HG03064 (cell line): ENCODE measurements at regions not wholly inside any gene's neighbourhood (a gene's known extent, or its start where the extent isn't known, plus 50 kb on each side); places are given as distances from the start of the nearest gene placed in this dataset.

Source experiments
- ATAC-seq: cut with Tn5 transposase; IDR thresholded peaks from one replicate; pipeline ENCODE4 v1.9.1; 2021; ENCODE audit warnings: low read depth; ENCODE audit not compliant: unreplicated experiment

- no peak for ATAC-seq
These were observed 141.9 kb upstream of the LGALSL start for GRCh38 chr2:64311948-64312621.

DNA sequence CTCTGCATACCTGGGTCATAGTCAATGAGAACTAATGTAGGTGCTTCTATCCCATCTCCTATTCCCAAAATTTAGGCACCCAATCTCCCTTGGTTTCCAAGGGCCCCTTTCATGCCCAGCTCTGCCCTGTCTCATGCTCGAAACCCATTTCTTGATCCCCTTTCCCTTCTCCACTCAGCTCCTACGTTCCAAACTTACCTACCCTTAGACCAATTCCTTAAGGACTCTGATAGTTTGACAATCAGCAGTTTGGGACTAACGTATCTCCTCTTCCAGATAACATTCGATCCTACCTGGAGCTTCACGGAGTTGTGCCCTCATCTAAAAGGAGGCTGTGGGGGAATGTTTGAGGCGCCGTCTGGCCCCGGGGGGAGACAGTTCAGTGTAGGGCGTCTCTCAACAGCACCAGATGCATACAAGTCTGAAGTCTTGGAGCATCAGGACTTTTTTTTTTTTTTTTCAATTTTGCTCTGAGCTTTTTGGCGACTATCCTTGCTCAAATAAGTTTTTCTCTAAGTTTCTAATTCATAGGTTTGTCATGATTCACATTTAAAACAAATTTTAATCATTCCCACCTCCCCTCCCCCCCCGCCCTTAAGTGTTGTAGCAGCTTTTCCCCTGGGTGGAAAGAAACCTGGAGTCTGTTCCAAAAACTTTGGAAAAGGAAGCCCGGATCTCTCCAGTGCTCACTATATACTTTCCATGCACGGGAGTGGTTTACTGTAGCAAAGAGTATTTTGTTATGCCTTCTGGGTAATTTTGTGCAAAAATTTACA lies 141.2 kb upstream of the LGALSL start:
- no peak for ATAC-seq

- no peak for ATAC-seq
These were observed 140.6 kb upstream of the LGALSL start for GRCh38 chr2:64313398-64313723.

DNA sequence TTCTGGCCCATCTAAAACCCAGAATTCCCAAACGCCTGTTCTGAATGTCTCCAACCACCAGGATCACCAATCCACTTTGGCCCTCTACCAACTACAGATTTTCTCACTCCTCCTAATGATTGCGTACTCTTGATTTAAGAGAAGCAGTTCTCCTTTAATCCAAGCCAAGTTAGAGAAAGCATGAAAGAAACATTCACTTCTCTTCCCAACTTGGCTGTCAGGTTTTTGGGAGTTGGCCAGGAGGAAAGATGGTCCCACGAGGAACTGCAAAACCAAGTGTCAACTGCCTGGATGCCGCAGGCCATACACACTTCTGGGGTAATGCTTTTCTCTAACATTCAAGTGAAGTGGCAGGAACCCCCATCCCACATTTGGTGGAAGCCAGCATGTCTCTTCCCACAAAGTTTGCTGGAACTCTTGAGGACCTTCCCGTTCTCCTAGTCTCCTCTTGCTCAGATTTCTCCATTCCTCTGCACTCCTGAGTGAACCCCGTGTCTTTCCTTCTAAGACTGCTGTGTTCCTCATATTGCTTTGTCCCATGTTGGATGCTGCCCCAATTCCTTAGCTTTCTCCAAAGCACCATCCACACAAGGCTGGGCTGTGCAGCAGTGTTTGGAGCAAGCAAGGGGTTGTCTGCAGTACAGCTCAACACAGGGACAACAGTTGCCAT lies 138.5 kb upstream of the LGALSL start:
- no peak for ATAC-seq

DNA sequence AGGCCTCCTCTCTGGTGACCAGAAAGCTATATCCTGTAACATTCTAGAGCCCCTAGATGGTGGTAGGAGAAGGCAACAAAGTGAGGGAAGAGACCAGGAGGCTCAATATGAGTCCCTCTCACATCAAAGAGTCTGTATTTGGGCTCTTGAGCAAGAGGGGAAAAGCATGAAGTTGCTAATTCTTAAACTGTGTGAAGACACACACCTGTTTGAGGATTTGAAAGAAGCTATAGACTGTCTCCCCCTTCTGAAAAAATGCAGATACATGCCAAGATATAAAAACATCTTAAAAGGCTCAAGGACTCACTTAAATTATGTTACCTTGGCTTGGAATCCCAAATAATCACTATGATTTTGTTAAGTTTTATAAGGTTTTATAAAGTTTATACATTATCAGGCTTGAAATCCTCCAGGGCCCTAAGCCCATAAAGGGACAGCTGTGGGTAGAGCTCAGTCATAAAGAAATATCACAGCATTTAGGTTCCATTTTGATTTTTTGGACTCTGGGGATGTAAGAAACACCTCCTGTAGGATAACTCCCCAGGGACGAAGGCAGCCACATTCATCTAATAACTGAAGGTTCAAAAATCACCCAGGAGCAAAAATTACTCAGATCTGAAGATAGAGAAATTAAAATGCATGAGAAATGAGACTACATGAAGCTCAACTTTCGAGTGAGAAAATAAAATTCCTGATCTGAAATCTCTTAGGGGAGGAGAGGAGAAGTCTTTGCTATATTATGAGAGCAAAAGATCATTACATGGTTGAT lies 136.1 kb upstream of the LGALSL start:
- ATAC-seq = no peak

DNA sequence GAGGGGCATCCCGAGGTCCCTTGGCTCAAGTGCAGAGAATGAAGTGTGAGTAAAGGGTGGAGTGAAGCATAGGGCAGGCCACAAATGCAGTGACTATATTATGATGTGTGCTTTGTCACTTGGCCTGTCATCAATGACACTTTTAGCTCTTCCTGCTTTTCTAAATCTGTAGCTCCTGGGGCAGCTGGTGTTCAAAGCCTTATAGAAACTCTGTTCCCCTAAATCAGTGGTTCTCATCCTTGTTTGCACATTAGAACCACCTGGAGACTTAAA lies 135.6 kb upstream of the LGALSL start:
- no peak for ATAC-seq

DNA sequence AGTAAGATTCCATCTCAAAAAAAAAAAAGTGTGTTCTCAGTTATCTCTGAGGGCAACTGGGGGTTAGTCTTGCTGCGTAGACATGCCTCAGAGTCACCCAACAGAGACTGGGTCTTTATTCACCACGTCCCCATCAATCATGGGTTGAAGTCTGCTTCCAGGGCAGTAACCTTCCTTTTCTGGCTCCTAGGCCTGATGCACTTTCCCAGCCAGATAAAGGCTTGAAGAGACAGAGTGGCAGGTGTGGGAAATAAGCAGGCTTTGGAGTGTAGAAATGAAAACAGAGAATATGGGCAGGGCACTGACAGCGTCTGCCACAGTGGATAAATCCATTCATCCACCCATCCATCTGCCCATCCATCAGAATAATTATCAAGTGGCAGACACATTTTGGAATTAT lies 134.1 kb upstream of the LGALSL start:
- ATAC-seq = no peak

- no peak for ATAC-seq
These were observed 131.5 kb upstream of the LGALSL start for GRCh38 chr2:64322433-64322832.

GRCh38 chr2:64323197-64323596 lies 130.8 kb upstream of the LGALSL start:
- ATAC-seq = no peak

DNA sequence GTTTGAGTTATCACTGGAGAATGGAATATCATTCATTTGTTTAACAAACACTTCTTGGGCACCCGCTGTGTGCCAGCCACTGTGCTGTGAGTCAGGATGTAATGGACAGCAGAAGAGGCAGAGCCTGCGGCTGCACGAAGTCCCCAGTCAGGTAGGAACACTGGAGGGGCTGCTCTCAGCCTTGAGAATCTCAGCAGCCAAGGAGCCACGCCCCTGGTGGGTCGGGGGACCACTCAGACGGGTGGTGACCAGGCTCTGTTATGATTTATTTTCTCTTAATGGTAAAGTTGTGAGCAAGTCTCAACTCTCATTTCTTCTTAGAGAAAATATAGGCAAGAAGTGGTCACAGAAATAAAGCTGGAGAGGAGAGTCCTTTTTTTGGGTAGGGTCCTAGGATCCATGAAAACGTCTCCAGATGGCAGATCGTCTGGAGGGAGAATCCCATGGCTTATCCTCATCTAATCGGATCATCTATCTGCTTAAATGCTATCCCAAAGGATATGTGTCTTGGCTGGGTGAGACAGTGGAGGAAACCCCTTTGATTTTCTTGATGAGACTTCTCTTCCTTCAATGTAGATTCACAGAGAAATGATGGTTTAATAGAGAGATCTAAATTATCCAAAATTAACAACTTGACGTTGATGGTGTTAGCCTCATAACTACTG lies 129.1 kb upstream of the LGALSL start:
- no peak for ATAC-seq

DNA sequence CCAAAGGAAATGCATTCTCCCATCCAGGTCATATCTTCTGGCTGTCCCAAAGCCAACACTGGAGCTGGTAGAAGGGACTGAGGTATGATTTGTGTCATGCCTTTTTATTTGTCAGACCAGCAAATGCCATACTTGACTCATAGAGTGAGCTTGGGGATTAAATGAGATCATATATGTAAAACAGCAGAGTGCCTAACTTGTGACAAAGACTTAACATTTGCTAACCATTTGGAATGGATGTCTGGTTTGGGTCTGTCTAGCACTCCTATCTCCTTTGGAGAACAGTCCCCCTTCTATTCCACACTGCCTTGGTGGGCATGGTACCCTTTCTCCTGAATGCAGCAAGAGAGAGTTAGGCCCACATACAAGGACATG lies 128.5 kb upstream of the LGALSL start:
- no peak for ATAC-seq

DNA sequence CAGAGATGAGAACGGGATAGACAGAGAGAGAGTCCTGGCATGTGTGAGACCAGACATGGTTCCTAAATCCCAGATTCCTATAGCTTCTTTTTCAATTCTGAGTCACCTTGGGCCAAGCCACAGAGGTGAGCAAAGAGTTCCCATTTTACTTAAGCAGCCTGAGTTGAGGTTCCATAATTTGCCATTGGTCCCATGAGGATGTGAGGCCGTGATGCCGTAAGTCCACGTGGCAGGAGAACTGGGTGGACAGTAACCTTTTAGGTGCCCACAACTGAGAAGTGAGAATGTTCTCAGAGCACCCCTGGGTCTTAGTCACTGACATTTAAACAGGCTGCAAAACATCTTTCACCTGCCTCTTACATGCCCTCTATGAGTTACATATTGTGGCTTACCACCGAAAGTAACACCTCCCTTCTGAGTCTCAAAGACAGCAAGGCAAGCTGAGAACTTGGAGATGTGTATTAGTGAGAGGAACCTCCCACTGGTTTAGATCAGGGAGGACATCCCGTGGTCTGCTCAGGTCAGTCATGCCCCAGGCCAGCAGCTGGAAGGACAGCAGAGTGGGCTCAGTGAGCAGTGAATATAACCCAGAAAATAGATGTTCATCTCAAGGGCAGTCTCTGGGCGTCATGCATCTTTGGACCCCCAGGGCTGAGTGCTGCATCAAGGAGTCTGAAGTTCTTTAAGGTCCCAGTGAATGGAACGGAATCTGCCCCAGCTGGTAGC lies 127.9 kb upstream of the LGALSL start:
- peak; percentile 87 for ATAC-seq

GRCh38 chr2:64326578-64327050 lies 127.3 kb upstream of the LGALSL start:
- no peak for ATAC-seq

GRCh38 chr2:64327129-64327509 lies 126.8 kb upstream of the LGALSL start:
- no peak for ATAC-seq

DNA sequence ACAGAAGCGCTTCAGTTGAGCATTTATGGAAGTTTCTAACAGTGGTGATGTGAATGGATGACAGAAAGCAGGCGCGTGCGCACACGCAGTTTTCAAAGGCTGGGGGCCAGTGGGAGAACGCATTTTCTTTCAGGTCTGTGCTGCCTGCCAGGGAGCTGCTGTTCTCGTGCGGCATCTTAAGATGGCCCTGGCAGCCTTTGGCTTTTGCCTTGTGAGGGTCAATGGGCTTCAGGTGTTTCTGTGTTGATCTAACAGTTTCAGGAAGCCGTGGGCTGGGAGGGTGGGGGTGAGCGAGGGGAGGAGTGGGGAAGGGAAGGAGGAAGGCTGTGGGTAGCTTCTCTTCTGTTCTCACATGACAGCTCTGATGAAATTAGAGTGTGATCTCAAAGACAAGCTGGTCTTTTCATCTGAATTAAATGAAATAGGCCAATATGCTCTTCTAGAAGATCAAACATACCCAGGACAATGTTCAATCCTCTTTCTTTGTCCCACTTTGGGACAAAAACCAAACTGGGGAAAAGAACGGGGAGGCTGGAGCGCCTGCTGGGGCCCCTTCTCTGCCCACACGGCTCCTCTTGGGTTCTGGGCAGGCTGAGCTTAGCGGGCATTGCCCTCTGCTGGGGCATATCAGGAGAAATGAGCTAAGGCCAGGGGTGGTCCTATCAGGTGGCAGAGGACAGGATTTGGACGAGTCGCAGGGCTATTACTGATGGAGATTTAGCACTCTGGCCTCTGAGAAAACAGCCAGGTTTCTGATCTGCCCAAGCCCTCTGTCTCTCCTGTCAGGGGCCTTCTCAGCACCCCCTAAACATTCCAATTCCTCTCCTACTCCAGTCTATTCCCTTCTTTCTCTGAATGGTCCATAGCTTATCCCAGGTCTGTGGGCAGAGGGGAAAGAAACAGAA lies 126.2 kb upstream of the LGALSL start:
- no peak for ATAC-seq

GRCh38 chr2:64328415-64328722 lies 125.6 kb upstream of the LGALSL start:
- ATAC-seq = no peak

GRCh38 chr2:64328756-64329155 lies 125.2 kb upstream of the LGALSL start:
- ATAC-seq = no peak

- no peak for ATAC-seq
These were observed 124.1 kb upstream of the LGALSL start for GRCh38 chr2:64329848-64330247.
